Tibial artery (tissue), 4 donors: ENCODE measurements at regions not wholly inside any gene's neighbourhood (a gene's known extent, or its start where the extent isn't known, plus 50 kb on each side); places are given as distances from the start of the nearest gene placed in this dataset.

Source experiments
- DNase-seq, 2 donors: peaks; one replicate each; pipeline ENCODE4 v3.0.0-alpha.2; 2019
- H3K27ac ChIP-seq, 2 donors: fragments of 200-600 bp; sonication (generic) in 1 of 2; 1 replicate in 1 of 2; 2 replicates in 1 of 2; pipeline ENCODE4 v1.5.1; 2018 to 2019; ENCODE audit warnings: mild to moderate bottlenecking in 1 of 2
- H3K27me3 ChIP-seq, 2 donors: fragments of 200-600 bp; sonication (generic) in 1 of 2; one replicate each; pipeline versions ENCODE4 v1.5.1 to v1.6.0; 2016 to 2019
- H3K36me3 ChIP-seq, 3 donors: fragments of 200-600 bp; sonication (generic) in 2 of 3; one replicate each; pipeline ENCODE4 v1.5.1; 2016 to 2019; ENCODE audit warnings: mild to moderate bottlenecking in 2 of 3
- H3K4me1 ChIP-seq, 4 donors: fragments of 200-600 bp; sonication (generic) in 2 of 4; 1 replicate in 3 of 4; 2 replicates in 1 of 4; pipeline ENCODE4 v1.5.1; 2016 to 2019
- H3K4me3 ChIP-seq, 2 donors: fragments of 200-600 bp; sonication (generic) in 1 of 2; 1 replicate in 1 of 2; 2 replicates in 1 of 2; pipeline ENCODE4 v1.5.1; 2018 to 2019; ENCODE audit warnings: mild to moderate bottlenecking in 2 of 2
- H3K9me3 ChIP-seq, 3 donors: fragments of 200-600 bp; sonication (generic) in 1 of 3; one replicate each; pipeline ENCODE4 v1.5.1; 2016 to 2019
- CTCF ChIP-seq, 2 experiments: fragments of 200-600 bp in 1 of 2; fragments of 450-650 bp in 1 of 2; IDR thresholded peaks; one replicate each; pipeline ENCODE4 v1.5.1; 2017 to 2019; ENCODE audit warnings: antibody characterized with exemption in 2 of 2, mild to moderate bottlenecking in 1 of 2, moderate library complexity in 1 of 2
- intact Hi-C: fragments of 100-400 bp; cut with DNase I; formaldehyde crosslinking; loops from one replicate; pipeline ENCODE4 v1.15.0; 2023; ENCODE audit warnings: low total_unique reads

GRCh38 chr5:30856242-30856641 lies 337.2 kb upstream of the CDH6 start:
- Histone ChIP-seq H3K4me1 (no peaks in the 10 kb centered on the region), H3K27me3 (no peaks in the 10 kb centered on the region), H3K36me3 (no peaks in the 10 kb centered on the region), H3K9me3 (no peaks in the 10 kb centered on the region), H3K4me3 (no peak overlapping the region), H3K27ac (no peak overlapping the region)
- intact Hi-C loops, result no loop called here
- DNase-seq, result no peak
- no peak for TF ChIP-seq CTCF (IDR thresholded peaks at IDR 0.05)

DNA sequence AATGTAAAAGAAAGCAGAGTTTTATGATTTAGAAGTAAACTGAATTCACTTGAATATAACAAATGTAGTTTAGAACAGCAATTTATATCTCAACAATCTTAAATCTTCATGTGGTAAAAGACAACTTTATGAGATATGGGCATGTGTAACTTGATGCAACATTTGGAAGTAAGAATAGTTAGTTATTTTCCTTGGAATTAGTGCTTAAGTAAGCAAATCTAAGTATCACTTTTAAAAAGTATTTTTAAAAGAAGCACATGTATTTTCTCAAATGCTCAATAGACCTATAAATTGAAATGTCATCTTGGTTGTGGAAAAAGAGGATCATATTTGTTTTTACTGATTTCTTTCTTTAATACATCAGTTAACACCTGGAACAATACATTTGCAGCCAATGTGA lies 340.3 kb upstream of the CDH6 start:
- H3K36me3 ChIP-seq, result no peaks in the 10 kb centered on the region
- H3K4me3 ChIP-seq, result no peak overlapping the region
- intact Hi-C loops, result no loop called here
- H3K9me3 ChIP-seq, result no peaks in the 10 kb centered on the region
- TF ChIP-seq CTCF (IDR thresholded peaks at IDR 0.05), result no peak
- no peaks in the 10 kb centered on the region for H3K4me1 ChIP-seq
- no peak overlapping the region for H3K27ac ChIP-seq
- no peaks in the 10 kb centered on the region for H3K27me3 ChIP-seq
- DNase-seq, result no peak

DNA sequence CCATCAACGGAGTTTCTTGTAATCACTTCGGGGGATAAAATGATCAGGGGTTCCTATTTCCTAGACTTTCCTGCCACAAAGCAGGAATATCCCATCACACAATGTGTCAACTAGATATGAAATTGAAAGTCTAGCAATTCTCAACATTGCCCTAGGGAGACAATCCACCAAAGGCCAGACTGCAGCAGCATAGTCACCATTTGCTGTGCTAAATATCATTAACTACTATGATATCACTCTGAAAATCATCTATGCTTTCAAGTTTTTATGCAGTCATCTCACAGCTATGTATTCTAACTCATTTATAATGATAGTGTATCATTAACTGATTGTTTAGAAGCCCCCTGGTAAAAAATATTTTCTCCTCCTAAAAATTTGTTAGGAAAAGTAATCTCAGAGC lies 342.6 kb upstream of the CDH6 start:
- no peaks in the 10 kb centered on the region for H3K36me3 ChIP-seq
- H3K27me3 ChIP-seq, result no peaks in the 10 kb centered on the region
- no peak for DNase-seq
- intact Hi-C loops, result no loop called here
- H3K9me3 ChIP-seq, result no peaks in the 10 kb centered on the region
- no peak overlapping the region for H3K4me3 ChIP-seq
- no peak for TF ChIP-seq CTCF (IDR thresholded peaks at IDR 0.05)
- no peak overlapping the region for H3K27ac ChIP-seq
- no peaks in the 10 kb centered on the region for H3K4me1 ChIP-seq

GRCh38 chr5:30849931-30850710 lies 343.4 kb upstream of the CDH6 start:
- no peak for DNase-seq
- no peak for TF ChIP-seq CTCF (IDR thresholded peaks at IDR 0.05)
- H3K27me3 ChIP-seq, result no peaks in the 10 kb centered on the region
- intact Hi-C loops, result no loop called here
- H3K9me3 ChIP-seq, result no peaks in the 10 kb centered on the region
- no peaks in the 10 kb centered on the region for H3K36me3 ChIP-seq
- H3K4me1 ChIP-seq, result no peaks in the 10 kb centered on the region
- no peak overlapping the region for H3K4me3 ChIP-seq
- no peak overlapping the region for H3K27ac ChIP-seq

DNA sequence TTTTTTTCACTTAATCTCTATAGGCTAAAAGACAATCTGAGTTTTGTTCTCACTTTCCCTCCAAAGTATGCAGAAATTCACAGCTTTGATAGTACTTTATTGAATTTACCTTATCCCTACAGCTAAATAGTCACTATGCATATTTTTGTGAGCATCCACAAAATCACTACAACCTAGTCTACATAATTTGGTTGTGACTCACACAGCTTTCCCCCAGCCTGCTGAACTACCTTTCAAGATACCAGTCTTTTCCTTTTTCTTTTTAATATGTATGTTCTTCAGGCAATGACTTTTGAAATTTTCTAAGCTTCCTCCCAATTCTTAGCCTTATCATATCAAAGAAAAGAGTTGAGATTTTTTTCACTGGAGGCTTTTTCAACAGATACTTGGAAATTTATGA lies 347.3 kb upstream of the CDH6 start:
- no peaks in the 10 kb centered on the region for H3K27me3 ChIP-seq

More for the DNA sequence above, 347.3 kb upstream of the CDH6 start:
- DNase-seq, result no peak
- intact Hi-C loops, result no loop called here
- Histone ChIP-seq H3K9me3 (no peaks in the 10 kb centered on the region), H3K4me3 (no peak overlapping the region), H3K4me1 (no peaks in the 10 kb centered on the region), H3K36me3 (no peaks in the 10 kb centered on the region), H3K27ac (no peak overlapping the region)
- TF ChIP-seq CTCF (IDR thresholded peaks at IDR 0.05), result no peak
